ENCODE measurements at regions not wholly inside any gene's neighbourhood (a gene's known extent, or its start where the extent isn't known, plus 50 kb on each side); places are given as distances from the start of the nearest gene placed in this dataset.

GRCh38 chr16:64035337-64035736 lies 1086.5 kb downstream of the CDH11 start:
- no peak for DNase-seq
- H3K36me3 ChIP-seq, result no peaks in the 10 kb centered on the region
- no peak overlapping the region for H3K4me3 ChIP-seq (ENCODE audit: low read depth, low read length)
- H3K27me3 ChIP-seq (ENCODE audit: insufficient read depth, low read depth, severe bottlenecking), result no peaks in the 10 kb centered on the region
- H3K9me3 ChIP-seq (ENCODE audit: severe bottlenecking), result no peaks in the 10 kb centered on the region
- no peak for TF ChIP-seq CTCF (IDR thresholded peaks at IDR 0.05; ENCODE audit: low read depth, low read length)
- H3K27ac ChIP-seq, result no peak overlapping the region

- H3K27me3 ChIP-seq (ENCODE audit: insufficient read depth, low read depth, severe bottlenecking), result no peaks in the 10 kb centered on the region
- H3K4me3 ChIP-seq (ENCODE audit: low read depth, low read length), result no peak overlapping the region
- H3K9me3 ChIP-seq (ENCODE audit: severe bottlenecking), result no peaks in the 10 kb centered on the region
- no peak for DNase-seq
- no peak for TF ChIP-seq CTCF (IDR thresholded peaks at IDR 0.05; ENCODE audit: low read depth, low read length)
- H3K36me3 ChIP-seq, result no peaks in the 10 kb centered on the region
- no peak overlapping the region for H3K27ac ChIP-seq
These were observed 1102.5 kb downstream of the CDH11 start for GRCh38 chr16:64019339-64019738.

GRCh38 chr16:64017796-64018195 lies 1104.1 kb downstream of the CDH11 start:
- TF ChIP-seq CTCF (IDR thresholded peaks at IDR 0.05; ENCODE audit: low read depth, low read length), result no peak
- H3K27me3 ChIP-seq (ENCODE audit: insufficient read depth, low read depth, severe bottlenecking), result no peaks in the 10 kb centered on the region
- DNase-seq, result no peak

GRCh38 chr16:64013856-64014255 lies 1108.0 kb downstream of the CDH11 start:
- no peaks in the 10 kb centered on the region for H3K36me3 ChIP-seq
- H3K27me3 ChIP-seq (ENCODE audit: insufficient read depth, low read depth, severe bottlenecking), result no peaks in the 10 kb centered on the region
- H3K27ac ChIP-seq, result no peak overlapping the region
- no peak overlapping the region for H3K4me3 ChIP-seq (ENCODE audit: low read depth, low read length)
- H3K9me3 ChIP-seq (ENCODE audit: severe bottlenecking), result no peaks in the 10 kb centered on the region
- no peak for DNase-seq
- no peak for TF ChIP-seq CTCF (IDR thresholded peaks at IDR 0.05; ENCODE audit: low read depth, low read length)

More at GRCh38 chr16:64017796-64018195, 1104.1 kb downstream of the CDH11 start:
- H3K9me3 ChIP-seq (ENCODE audit: severe bottlenecking), result no peaks in the 10 kb centered on the region
- no peak overlapping the region for H3K27ac ChIP-seq
- H3K4me3 ChIP-seq (ENCODE audit: low read depth, low read length), result no peak overlapping the region
- H3K36me3 ChIP-seq, result no peaks in the 10 kb centered on the region

GRCh38 chr16:64012166-64012565 lies 1109.7 kb downstream of the CDH11 start:
- H3K27me3 ChIP-seq (ENCODE audit: insufficient read depth, low read depth, severe bottlenecking), result no peaks in the 10 kb centered on the region
- H3K36me3 ChIP-seq, result no peaks in the 10 kb centered on the region
- H3K9me3 ChIP-seq (ENCODE audit: severe bottlenecking), result no peaks in the 10 kb centered on the region
- H3K4me3 ChIP-seq (ENCODE audit: low read depth, low read length), result no peak overlapping the region
- H3K27ac ChIP-seq, result no peak overlapping the region
- DNase-seq, result no peak
- TF ChIP-seq CTCF (IDR thresholded peaks at IDR 0.05; ENCODE audit: low read depth, low read length), result no peak

- no peak for TF ChIP-seq CTCF (IDR thresholded peaks at IDR 0.05; ENCODE audit: low read depth, low read length)
- H3K9me3 ChIP-seq (ENCODE audit: severe bottlenecking), result no peaks in the 10 kb centered on the region
- no peaks in the 10 kb centered on the region for H3K36me3 ChIP-seq
- DNase-seq, result no peak
- no peak overlapping the region for H3K27ac ChIP-seq
- H3K27me3 ChIP-seq (ENCODE audit: insufficient read depth, low read depth, severe bottlenecking), result no peaks in the 10 kb centered on the region
- H3K4me3 ChIP-seq (ENCODE audit: low read depth, low read length), result no peak overlapping the region
These were observed 1110.2 kb downstream of the CDH11 start for GRCh38 chr16:64011650-64012049.
